ENCODE measurements at regions not wholly inside any gene's neighbourhood (a gene's known extent, or its start where the extent isn't known, plus 50 kb on each side); places are given as distances from the start of the nearest gene placed in this dataset.
A peak's percentile ranks its signal among the peaks of the same experiment; 100 is the strongest.

DNA sequence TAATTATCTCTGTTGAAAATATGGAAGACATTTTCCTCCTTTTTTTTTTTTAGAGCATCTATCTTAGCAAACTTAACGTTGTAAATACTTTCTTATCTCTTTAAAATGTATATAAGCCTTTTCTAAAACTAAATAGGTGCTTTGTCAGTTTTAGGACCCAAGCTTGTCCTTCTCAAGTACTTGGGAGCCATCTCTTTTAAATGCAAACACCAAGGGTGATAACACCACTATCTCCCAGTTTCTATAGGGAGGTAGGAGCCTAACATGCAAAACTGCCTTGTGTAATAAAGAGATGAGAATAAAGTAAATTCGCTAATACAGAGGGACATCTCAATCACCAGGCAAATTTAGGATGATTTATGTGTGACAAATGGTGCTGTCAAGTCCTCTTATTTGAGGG lies 157.0 kb upstream of the FAM83B start:
- H3K27ac ChIP-seq = no peak overlapping the region
- no peak for TF ChIP-seq ZFX (IDR thresholded peaks at IDR 0.05; ENCODE audit: borderline replicate concordance)
- no peak for TF ChIP-seq CTCF (IDR thresholded peaks at IDR 0.05)

- no peak overlapping the region for H3K27ac ChIP-seq
- TF ChIP-seq CTCF (IDR thresholded peaks at IDR 0.05) (no peak), ZFX (IDR thresholded peaks at IDR 0.05; ENCODE audit: borderline replicate concordance) (no peak)
Observed at GRCh38 chr6:54690596-54690995, 156.0 kb upstream of the FAM83B start.

GRCh38 chr6:54694928-54695532 lies 151.5 kb upstream of the FAM83B start:
- no peak overlapping the region for H3K27ac ChIP-seq
- TF ChIP-seq ZFX (IDR thresholded peaks at IDR 0.05; ENCODE audit: borderline replicate concordance) (no peak), CTCF (IDR thresholded peaks at IDR 0.05) (no peak)

GRCh38 chr6:54695815-54696214 lies 150.8 kb upstream of the FAM83B start:
- H3K27ac ChIP-seq = no peak overlapping the region
- TF ChIP-seq CTCF (IDR thresholded peaks at IDR 0.05) (no peak), ZFX (IDR thresholded peaks at IDR 0.05; ENCODE audit: borderline replicate concordance) (no peak)

GRCh38 chr6:54697424-54697823 lies 149.1 kb upstream of the FAM83B start:
- H3K27ac ChIP-seq = no peak overlapping the region
- TF ChIP-seq CTCF (IDR thresholded peaks at IDR 0.05) (peak; percentile 38), ZFX (IDR thresholded peaks at IDR 0.05; ENCODE audit: borderline replicate concordance) (no peak)

- no peak overlapping the region for H3K27ac ChIP-seq
- TF ChIP-seq ZFX (IDR thresholded peaks at IDR 0.05; ENCODE audit: borderline replicate concordance) (no peak), CTCF (IDR thresholded peaks at IDR 0.05) (no peak)
Observed at GRCh38 chr6:54698974-54699373, 147.6 kb upstream of the FAM83B start.

DNA sequence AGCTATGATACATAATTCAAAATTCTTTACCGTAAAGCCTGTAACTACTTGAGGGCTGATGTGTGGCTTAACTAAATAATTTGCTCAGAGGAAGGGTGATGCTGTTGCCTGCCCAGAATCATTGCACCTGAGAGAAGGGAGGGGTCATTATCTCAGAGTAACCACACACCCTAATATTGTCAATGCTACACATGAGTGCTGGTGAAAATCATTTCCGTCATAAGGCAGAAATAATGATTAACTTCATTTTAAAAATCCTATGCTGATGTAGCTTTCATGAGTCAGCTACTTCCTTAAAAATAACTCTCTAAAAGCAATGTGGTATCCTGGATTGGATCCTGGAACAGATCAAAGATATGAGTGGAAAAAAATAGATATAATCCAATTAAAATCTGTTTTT lies 146.4 kb upstream of the FAM83B start:
- TF ChIP-seq ZFX (IDR thresholded peaks at IDR 0.05; ENCODE audit: borderline replicate concordance) (no peak), CTCF (IDR thresholded peaks at IDR 0.05) (no peak)
- H3K27ac ChIP-seq = no peak overlapping the region

All from 22Rv1 (cell line).